SK-N-SH (cell line): ENCODE measurements at regions not wholly inside any gene's neighbourhood (a gene's known extent, or its start where the extent isn't known, plus 50 kb on each side); places are given as distances from the start of the nearest gene placed in this dataset.

Experiments
- CTCF ChIA-PET: fragments of 300-600, 350-600 bp; formaldehyde crosslinking; extraction: SDS; loops from one replicate; lab custom pipeline; 2021; lab: Yijun Ruan, JAX
- POLR2A ChIA-PET: fragments of 350-600 bp; sonication (Branson Sonifier 250); formaldehyde crosslinking; extraction: SDS; loops from one replicate; lab custom pipeline; 2020; ENCODE audit warnings: antibody characterized with exemption, inconsistent platforms; lab: Yijun Ruan, JAX
- DNase-seq: peaks from one replicate; pipeline ENCODE4 v3.0.0; 2012
- H2AFZ ChIP-seq: fragments of 200-600 bp; sonication (generic); 2 replicates; pipeline ENCODE4 v1.8.1; 2016; ENCODE audit warnings: antibody characterized with exemption, mild to moderate bottlenecking, low read depth
- H3F3A ChIP-seq: fragments of 200-600 bp; sonication (generic); replicated peaks from 2 replicates; pipeline ENCODE3; 2016; ENCODE audit warnings: antibody characterized with exemption, mild to moderate bottlenecking; ENCODE audit not compliant: insufficient read depth
- H3K27ac ChIP-seq, 2 experiments: fragments of 200-500 bp in 1 of 2; fragments of 200-600 bp in 1 of 2; sonication (Bioruptor generic) in 1 of 2; sonication (generic), shearing (Covaris generic) in 1 of 2; 2 replicates each; pipeline versions ENCODE4 v1.5.1 to v1.6.1; 2014 to 2016; ENCODE audit warnings: low read depth in 2 of 2, inconsistent platforms in 1 of 2, low read length in 1 of 2, mild to moderate bottlenecking in 1 of 2, mixed read lengths in 1 of 2
- H3K27me3 ChIP-seq: fragments of 200-600 bp; sonication (generic), shearing (Covaris generic); 2 replicates; pipeline ENCODE4 v1.6.1; 2016; ENCODE audit warnings: mixed run types; ENCODE audit not compliant: insufficient read depth
- H3K36me3 ChIP-seq, 2 experiments: fragments of 200-500 bp in 1 of 2; fragments of 200-600 bp in 1 of 2; sonication (Bioruptor generic) in 1 of 2; sonication (generic) in 1 of 2; replicated peaks in 1 of 2; 2 replicates each; pipeline versions ENCODE3 to v1.5.1; 2014 to 2016; ENCODE audit warnings: low read length in 1 of 2, mild to moderate bottlenecking in 1 of 2; ENCODE audit not compliant: insufficient read depth in 2 of 2, control insufficient read depth in 1 of 2
- H3K4me1 ChIP-seq, 2 experiments: fragments of 200-500 bp in 1 of 2; fragments of 200-600 bp in 1 of 2; sonication (Bioruptor generic) in 1 of 2; sonication (generic), shearing (Covaris generic) in 1 of 2; 2 replicates each; pipeline versions ENCODE4 v1.5.1 to v1.6.1; 2014 to 2016; ENCODE audit warnings: low read depth in 1 of 2, low read length in 1 of 2, mixed run types in 1 of 2; ENCODE audit not compliant: insufficient read depth in 2 of 2, control insufficient read depth in 1 of 2
- H3K4me2 ChIP-seq: fragments of 200-600 bp; sonication (generic), shearing (Covaris generic); 2 replicates; pipeline ENCODE4 v1.6.1; 2017; ENCODE audit warnings: mixed run types
- H3K4me3 ChIP-seq, 2 experiments: fragments of 200-500 bp in 1 of 2; fragments of 200-600 bp in 1 of 2; sonication (Bioruptor generic) in 1 of 2; sonication (generic), shearing (Covaris generic) in 1 of 2; 2 replicates each; pipeline versions ENCODE4 v1.5.1 to v1.8.1; 2014 to 2016; ENCODE audit warnings: low read depth in 2 of 2, inconsistent platforms in 1 of 2, low read length in 1 of 2, mild to moderate bottlenecking in 1 of 2, mixed read lengths in 1 of 2, moderate library complexity in 1 of 2
- H3K79me2 ChIP-seq: fragments of 200-600 bp; sonication (generic); 2 replicates; pipeline ENCODE4 v1.8.1; 2017; ENCODE audit warnings: mild to moderate bottlenecking; ENCODE audit not compliant: insufficient read depth
- H3K9ac ChIP-seq: fragments of 200-600 bp; sonication (generic); 2 replicates; pipeline ENCODE4 v1.6.1; 2017; ENCODE audit warnings: mixed run types
- H3K9me2 ChIP-seq: fragments of 200-600 bp; sonication (generic); 2 replicates; pipeline ENCODE4 v1.6.1; 2017; ENCODE audit warnings: mixed run types
- H3K9me3 ChIP-seq: fragments of 200-600 bp; sonication (generic); 2 replicates; pipeline ENCODE4 v1.6.1; 2017; ENCODE audit warnings: mixed run types, mild to moderate bottlenecking, moderate library complexity
- H4K20me1 ChIP-seq: fragments of 200-600 bp; sonication (generic); 2 replicates; pipeline ENCODE4 v1.6.1; 2017; ENCODE audit warnings: mild to moderate bottlenecking, mixed run types; ENCODE audit not compliant: insufficient read depth
- CHD2 ChIP-seq: fragments of 150-350 bp; IDR thresholded peaks from 2 replicates; pipeline ENCODE4 v1.6.1; 2018; ENCODE audit warnings: low read length; ENCODE audit not compliant: partially characterized antibody
- CTCF ChIP-seq: fragments of 200-600 bp; sonication (generic); IDR thresholded peaks from 2 replicates; pipeline ENCODE4 v1.6.1; 2017; ENCODE audit warnings: antibody characterized with exemption, mild to moderate bottlenecking, moderate library complexity
- ELF1 ChIP-seq: IDR thresholded peaks from 2 replicates; pipeline ENCODE4 v1.4.0; 2012
- FOSL2 ChIP-seq: IDR thresholded peaks from 2 replicates; pipeline ENCODE4 v1.4.0; 2012; ENCODE audit warnings: low read depth, mild to moderate bottlenecking, moderate library complexity, borderline replicate concordance
- FOXM1 ChIP-seq: IDR thresholded peaks from 2 replicates; pipeline ENCODE4 v1.4.0; 2012; ENCODE audit warnings: low read depth, mild to moderate bottlenecking
- GABPA ChIP-seq: IDR thresholded peaks from 2 replicates; pipeline ENCODE4 v1.4.0; 2012; ENCODE audit warnings: low read depth, mild to moderate bottlenecking
- JUND ChIP-seq: IDR thresholded peaks from 2 replicates; pipeline ENCODE4 v1.4.0; 2012
- MAX ChIP-seq: IDR thresholded peaks from 2 replicates; pipeline ENCODE4 v1.4.0; 2012; ENCODE audit warnings: low read depth
- MEF2A ChIP-seq: IDR thresholded peaks from 2 replicates; pipeline ENCODE4 v1.4.0; 2012; ENCODE audit warnings: low read depth, borderline replicate concordance
- POLR2AphosphoS5 ChIP-seq: IDR thresholded peaks from 2 replicates; pipeline ENCODE4 v1.6.1; 2012; ENCODE audit warnings: low read depth, low read length
- REST ChIP-seq: IDR thresholded peaks from 2 replicates; pipeline ENCODE4 v1.6.1; 2012; ENCODE audit warnings: mild to moderate bottlenecking, low read depth, low read length, moderate library complexity
- SMC3 ChIP-seq: IDR thresholded peaks from 2 replicates; pipeline ENCODE4 v1.6.1; 2012; ENCODE audit warnings: low read depth, low read length, improper control_type of control experiment
- TAF1 ChIP-seq: IDR thresholded peaks from 2 replicates; pipeline ENCODE4 v1.6.1; 2012; ENCODE audit warnings: low read depth, mild to moderate bottlenecking, low read length, moderate library complexity, borderline replicate concordance
- USF1 ChIP-seq: IDR thresholded peaks from 2 replicates; pipeline ENCODE4 v1.4.0; 2012; ENCODE audit warnings: low read depth, borderline replicate concordance
- WGBS: methylation state at CpG from one replicate; pipeline ENCODE4 v1.1.6; 2017; ENCODE audit warnings: low lambda C conversion rate; 5-methylcytosine and 5-hydroxymethylcytosine counted together
- TF ChIP-seq, protein P1 (sequence below): IDR thresholded peaks from 2 replicates; pipeline ENCODE4; 2012
- TF ChIP-seq, protein P2 (sequence below): fragments of 150-350 bp; IDR thresholded peaks from 2 replicates; pipeline ENCODE4 v1.6.1; 2017; ENCODE audit warnings: antibody characterized with exemption, low read length, low read depth, borderline replicate concordance

DNA sequence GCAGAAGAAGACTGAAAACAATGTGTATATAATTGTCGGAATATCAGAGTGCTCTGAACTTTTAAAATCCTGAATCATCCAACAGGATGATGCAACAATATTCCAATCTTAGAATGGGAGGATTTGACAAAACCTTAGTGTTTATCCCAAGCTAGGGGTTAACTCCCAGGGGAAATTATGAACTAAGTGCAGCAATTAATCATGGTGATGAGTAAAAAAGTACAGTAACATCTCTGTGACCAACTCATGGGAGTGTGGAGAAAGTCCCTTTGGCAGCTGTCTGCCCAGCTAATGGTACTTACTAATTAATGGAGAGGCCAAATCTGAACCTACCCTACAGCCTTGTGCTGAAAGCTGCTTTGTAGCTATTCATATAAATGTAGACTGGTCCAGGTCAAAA lies 257.6 kb upstream of the DDX53 start:
- H3K36me3 ChIP-seq, result no peaks in the 10 kb centered on the region
- H2AFZ ChIP-seq, result no peak overlapping the region
- no peak for DNase-seq
- H3K79me2 ChIP-seq, result no peaks in the 10 kb centered on the region
- no peak overlapping the region for H3K4me2 ChIP-seq
- H3K9ac ChIP-seq, result no peak overlapping the region
- TF ChIP-seq POLR2AphosphoS5, result no peak
- no peak for TF ChIP-seq GABPA
- no peak for TF ChIP-seq SMC3
- TF ChIP-seq ELF1, result no peak
- no peak for TF ChIP-seq CTCF
- no peak for TF ChIP-seq USF1
- no peak for TF ChIP-seq REST
- TF ChIP-seq CHD2, result no peak
- no peak for TF ChIP-seq MEF2A
- TF ChIP-seq, protein P1, sequence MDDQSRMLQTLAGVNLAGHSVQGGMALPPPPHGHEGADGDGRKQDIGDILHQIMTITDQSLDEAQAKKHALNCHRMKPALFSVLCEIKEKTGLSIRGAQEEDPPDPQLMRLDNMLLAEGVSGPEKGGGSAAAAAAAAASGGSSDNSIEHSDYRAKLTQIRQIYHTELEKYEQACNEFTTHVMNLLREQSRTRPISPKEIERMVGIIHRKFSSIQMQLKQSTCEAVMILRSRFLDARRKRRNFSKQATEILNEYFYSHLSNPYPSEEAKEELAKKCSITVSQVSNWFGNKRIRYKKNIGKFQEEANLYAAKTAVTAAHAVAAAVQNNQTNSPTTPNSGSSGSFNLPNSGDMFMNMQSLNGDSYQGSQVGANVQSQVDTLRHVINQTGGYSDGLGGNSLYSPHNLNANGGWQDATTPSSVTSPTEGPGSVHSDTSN, result no peak
- no peak for TF ChIP-seq FOSL2
- TF ChIP-seq MAX, result no peak
- TF ChIP-seq, protein P2, sequence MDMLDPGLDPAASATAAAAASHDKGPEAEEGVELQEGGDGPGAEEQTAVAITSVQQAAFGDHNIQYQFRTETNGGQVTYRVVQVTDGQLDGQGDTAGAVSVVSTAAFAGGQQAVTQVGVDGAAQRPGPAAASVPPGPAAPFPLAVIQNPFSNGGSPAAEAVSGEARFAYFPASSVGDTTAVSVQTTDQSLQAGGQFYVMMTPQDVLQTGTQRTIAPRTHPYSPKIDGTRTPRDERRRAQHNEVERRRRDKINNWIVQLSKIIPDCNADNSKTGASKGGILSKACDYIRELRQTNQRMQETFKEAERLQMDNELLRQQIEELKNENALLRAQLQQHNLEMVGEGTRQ, result no peak
- no peak for TF ChIP-seq JUND
- TF ChIP-seq FOXM1, result no peak
- no peak for TF ChIP-seq TAF1
- no peaks in the 10 kb centered on the region for H3K27me3 ChIP-seq
- H3K9me3 ChIP-seq, result no peaks in the 10 kb centered on the region
- 26% methylated on average over 1 of the region's 1 CpG for WGBS
- no peaks in the 10 kb centered on the region for H3F3A ChIP-seq
- H3K9me2 ChIP-seq, result no peaks in the 10 kb centered on the region
- H4K20me1 ChIP-seq, result no peaks in the 10 kb centered on the region
- H3K4me3 ChIP-seq, result no peak overlapping the region
- H3K4me1 ChIP-seq, result no peaks in the 10 kb centered on the region
- no peak overlapping the region for H3K27ac ChIP-seq
- ChIA-PET CTCF (interaction anchor here (1.0 kb wide), 1 partner anchor 10 kb away, joined by 3 read pairs; no protein-coding TSS in a partner anchor), POLR2A (no interaction called here)
